Upper lobe of right lung (tissue), 1 donor: ENCODE measurements at regions not wholly inside any gene's neighbourhood (a gene's known extent, or its start where the extent isn't known, plus 50 kb on each side); places are given as distances from the start of the nearest gene placed in this dataset.

ENCODE experiments used
- ATAC-seq: fragments of 200-7000 bp; cut with Tn5 transposase; one replicate; pipeline ENCODE4 v1.9.1; 2020; ENCODE audit warnings: mild to moderate bottlenecking, moderate library complexity
- DNase-seq: peaks from one replicate; pipeline ENCODE4 v3.0.0-alpha.2; 2020
- H3K27ac ChIP-seq: fragments of 200-600 bp; one replicate; pipeline ENCODE4 v1.8.0; 2022
- H3K27me3 ChIP-seq: fragments of 200-600 bp; one replicate; pipeline ENCODE4 v1.8.0; 2022; ENCODE audit warnings: mild to moderate bottlenecking
- H3K36me3 ChIP-seq: fragments of 200-600 bp; one replicate; pipeline ENCODE4 v1.8.0; 2022
- H3K4me1 ChIP-seq: fragments of 200-600 bp; one replicate; pipeline ENCODE4 v1.8.0; 2022
- H3K4me3 ChIP-seq: fragments of 200-600 bp; one replicate; pipeline ENCODE4 v1.8.0; 2022; ENCODE audit warnings: mild to moderate bottlenecking
- H3K9me3 ChIP-seq: fragments of 200-600 bp; one replicate; pipeline ENCODE4 v1.8.0; 2022
- intact Hi-C: fragments of 100-400 bp; cut with DNase I; formaldehyde crosslinking; loops from one replicate; pipeline ENCODE4 v1.11.0; 2022
- TF ChIP-seq, protein P1 (sequence below): fragments of 200-600 bp; IDR thresholded peaks from one replicate; pipeline ENCODE4 v1.8.0; 2022; ENCODE audit warnings: antibody characterized with exemption
- donor health status: DM: no; HTN: yes; CAD: no; lungs with severe emphysema.

DNA sequence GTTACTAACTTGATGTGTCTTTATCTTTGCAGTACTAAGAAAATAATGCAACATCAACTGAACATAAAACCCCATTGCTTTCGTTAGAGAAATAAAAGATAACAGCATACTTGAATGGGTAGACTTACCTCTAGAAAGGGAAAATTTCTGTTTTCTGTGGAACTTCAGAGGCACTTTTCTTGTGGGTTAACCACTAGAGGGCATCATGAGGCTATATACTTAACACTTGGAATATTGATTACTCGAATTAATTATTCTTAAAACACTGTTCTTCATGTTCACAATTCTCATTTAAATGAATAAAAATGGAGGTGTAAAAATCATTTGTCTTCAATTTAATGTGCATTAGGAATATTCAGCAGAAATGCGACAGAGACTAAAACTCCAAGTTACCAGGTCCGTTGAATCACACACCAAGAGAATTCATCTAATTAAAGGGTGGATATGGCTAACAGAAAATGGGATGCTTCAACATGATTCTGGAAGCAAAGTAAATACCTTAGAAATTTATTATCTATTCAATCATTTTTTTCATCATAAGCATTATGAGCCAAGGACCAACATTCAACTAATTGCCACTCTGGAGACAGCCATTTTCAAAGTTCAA, 330.8 kb upstream of the PREP start:
- intact Hi-C loops: no loop called here
- ATAC-seq (peak; percentile 38), DNase-seq (no peak)
- H3K27ac ChIP-seq: no peak overlapping the region
- H3K9me3 ChIP-seq: no peaks in the 10 kb centered on the region
- no peaks in the 10 kb centered on the region for H3K4me1 ChIP-seq
- no peaks in the 10 kb centered on the region for H3K27me3 ChIP-seq
- TF ChIP-seq, protein P1, sequence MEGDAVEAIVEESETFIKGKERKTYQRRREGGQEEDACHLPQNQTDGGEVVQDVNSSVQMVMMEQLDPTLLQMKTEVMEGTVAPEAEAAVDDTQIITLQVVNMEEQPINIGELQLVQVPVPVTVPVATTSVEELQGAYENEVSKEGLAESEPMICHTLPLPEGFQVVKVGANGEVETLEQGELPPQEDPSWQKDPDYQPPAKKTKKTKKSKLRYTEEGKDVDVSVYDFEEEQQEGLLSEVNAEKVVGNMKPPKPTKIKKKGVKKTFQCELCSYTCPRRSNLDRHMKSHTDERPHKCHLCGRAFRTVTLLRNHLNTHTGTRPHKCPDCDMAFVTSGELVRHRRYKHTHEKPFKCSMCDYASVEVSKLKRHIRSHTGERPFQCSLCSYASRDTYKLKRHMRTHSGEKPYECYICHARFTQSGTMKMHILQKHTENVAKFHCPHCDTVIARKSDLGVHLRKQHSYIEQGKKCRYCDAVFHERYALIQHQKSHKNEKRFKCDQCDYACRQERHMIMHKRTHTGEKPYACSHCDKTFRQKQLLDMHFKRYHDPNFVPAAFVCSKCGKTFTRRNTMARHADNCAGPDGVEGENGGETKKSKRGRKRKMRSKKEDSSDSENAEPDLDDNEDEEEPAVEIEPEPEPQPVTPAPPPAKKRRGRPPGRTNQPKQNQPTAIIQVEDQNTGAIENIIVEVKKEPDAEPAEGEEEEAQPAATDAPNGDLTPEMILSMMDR: peak; percentile 72
- H3K36me3 ChIP-seq: no peaks in the 10 kb centered on the region
- no peak overlapping the region for H3K4me3 ChIP-seq

DNA sequence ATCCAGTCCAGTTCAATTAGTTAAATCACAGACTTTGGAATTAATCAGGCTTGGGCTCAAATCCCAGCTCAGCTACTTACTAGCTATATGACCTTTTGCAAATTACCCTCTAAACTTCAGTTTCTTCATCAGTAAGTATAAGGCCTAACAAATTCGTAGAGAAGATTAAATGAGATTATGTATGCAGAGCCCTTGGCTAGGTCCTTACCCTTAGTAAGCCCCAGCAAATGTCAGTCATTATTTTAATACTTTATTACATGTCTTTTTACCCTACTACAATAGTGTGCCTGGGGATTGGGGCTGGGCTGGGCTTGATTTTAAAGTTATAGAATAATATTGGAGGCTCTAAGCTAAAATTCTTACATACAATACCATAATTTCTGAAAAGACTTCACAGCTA, 326.1 kb upstream of the PREP start:
- TF ChIP-seq, protein P1: no peak
- intact Hi-C loops: no loop called here
- H3K36me3 ChIP-seq: no peaks in the 10 kb centered on the region
- ATAC-seq: no peak
- no peak overlapping the region for H3K27ac ChIP-seq
- DNase-seq: no peak
- no peaks in the 10 kb centered on the region for H3K4me1 ChIP-seq
- no peak overlapping the region for H3K4me3 ChIP-seq
- no peaks in the 10 kb centered on the region for H3K27me3 ChIP-seq
- H3K9me3 ChIP-seq: no peaks in the 10 kb centered on the region

GRCh38 chr6:105726902-105727655, 324.2 kb upstream of the PREP start:
- Histone ChIP-seq H3K27me3 (no peaks in the 10 kb centered on the region), H3K4me3 (no peak overlapping the region), H3K36me3 (no peaks in the 10 kb centered on the region), H3K4me1 (no peaks in the 10 kb centered on the region), H3K9me3 (no peaks in the 10 kb centered on the region), H3K27ac (no peak overlapping the region)
- TF ChIP-seq, protein P1: no peak
- no peak for DNase-seq
- intact Hi-C loops: no loop called here
- no peak for ATAC-seq

DNA sequence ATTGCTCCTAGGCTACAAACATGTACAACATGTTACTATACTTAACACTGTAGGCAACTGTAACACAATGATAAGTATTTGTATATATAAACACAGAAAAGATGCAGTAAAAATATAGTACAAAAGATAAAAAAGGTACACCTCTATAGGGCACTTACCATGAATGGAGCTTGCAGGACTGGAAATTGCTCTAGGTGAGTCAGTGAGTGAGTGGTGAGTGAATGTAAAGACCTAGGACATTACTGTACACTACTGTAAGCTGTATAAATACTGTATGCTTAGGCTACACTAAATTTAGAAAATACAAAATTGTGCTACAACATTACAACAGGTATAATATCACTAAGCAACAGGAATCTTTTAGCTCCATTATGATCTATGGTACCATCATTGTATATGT, 312.0 kb upstream of the PREP start:
- Histone ChIP-seq H3K4me3 (no peak overlapping the region), H3K27me3 (no peaks in the 10 kb centered on the region), H3K27ac (no peak overlapping the region), H3K9me3 (peaks cover 10% of the 10 kb centered on the region), H3K4me1 (no peaks in the 10 kb centered on the region), H3K36me3 (no peaks in the 10 kb centered on the region)
- DNase-seq (no peak), ATAC-seq (no peak)
- TF ChIP-seq, protein P1: no peak
- intact Hi-C loops: no loop called here

DNA sequence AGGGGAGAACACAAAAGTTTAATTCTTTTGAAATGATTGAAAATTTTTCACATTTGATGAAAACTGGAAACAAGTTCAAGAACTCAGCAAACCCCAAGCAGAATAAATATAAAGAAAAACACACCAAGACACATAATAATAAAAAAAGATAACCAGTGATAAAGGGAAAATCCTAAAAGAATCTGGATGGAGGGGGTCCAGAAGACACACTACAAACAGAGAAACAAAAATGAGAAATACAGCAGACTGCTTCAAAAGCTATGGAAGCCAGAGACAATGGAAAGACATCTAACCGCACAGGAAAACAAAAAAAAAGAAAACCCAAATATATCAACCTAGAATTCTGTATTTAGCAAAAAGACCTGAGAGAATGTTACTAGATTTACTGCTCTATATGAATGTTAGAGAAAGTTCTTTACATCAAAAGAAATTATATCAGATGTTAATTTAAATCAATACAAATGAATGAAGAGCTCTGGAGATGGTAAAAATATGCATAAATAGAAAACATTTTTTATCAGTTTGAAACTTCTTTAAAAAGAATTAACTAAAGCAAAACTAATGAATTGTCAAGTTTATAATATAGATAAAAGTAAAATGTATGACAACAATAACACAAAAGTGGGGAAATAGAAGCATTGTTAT, 310.7 kb upstream of the PREP start:
- Histone ChIP-seq H3K4me3 (no peak overlapping the region), H3K27ac (no peak overlapping the region), H3K27me3 (no peaks in the 10 kb centered on the region), H3K36me3 (no peaks in the 10 kb centered on the region), H3K9me3 (peaks cover 10% of the 10 kb centered on the region), H3K4me1 (no peaks in the 10 kb centered on the region)
- TF ChIP-seq, protein P1: no peak
- DNase-seq (no peak), ATAC-seq (no peak)
- intact Hi-C loops: no loop called here
